ENCODE measurements at regions not wholly inside any gene's neighbourhood (a gene's known extent, or its start where the extent isn't known, plus 50 kb on each side); places are given as distances from the start of the nearest gene placed in this dataset.

- ATAC-seq: no peak
Observed at GRCh38 chr5:54851449-54851848, 133.9 kb downstream of the ESM1 start.

- ATAC-seq: no peak
Observed at GRCh38 chr5:54848581-54848980, 136.8 kb downstream of the ESM1 start.

- ATAC-seq: no peak
Observed at GRCh38 chr5:54845567-54845941, 139.8 kb downstream of the ESM1 start.

GRCh38 chr5:54844905-54845566, 140.4 kb downstream of the ESM1 start:
- no peak for ATAC-seq

- ATAC-seq: no peak
Observed at GRCh38 chr5:54844266-54844665, 141.1 kb downstream of the ESM1 start.

GRCh38 chr5:54841481-54841880, 143.9 kb downstream of the ESM1 start:
- no peak for ATAC-seq

- no peak for ATAC-seq
Observed at GRCh38 chr5:54838843-54839242, 146.6 kb downstream of the ESM1 start.

- ATAC-seq: no peak
Observed at GRCh38 chr5:54837981-54838380, 147.4 kb downstream of the ESM1 start.

- ATAC-seq: no peak
Observed at GRCh38 chr5:54837093-54837492, 148.3 kb downstream of the ESM1 start.

GRCh38 chr5:54835647-54836046, 149.7 kb downstream of the ESM1 start:
- no peak for ATAC-seq

- no peak for ATAC-seq
Observed at GRCh38 chr5:54834121-54834842, 151.1 kb downstream of the ESM1 start.

- no peak for ATAC-seq
Observed at GRCh38 chr5:54833590-54833989, 151.8 kb downstream of the ESM1 start.

GRCh38 chr5:54832858-54833257, 152.5 kb downstream of the ESM1 start:
- ATAC-seq: peak in 1 of 2 donors; percentile 21

GRCh38 chr5:54832045-54832444, 153.3 kb downstream of the ESM1 start:
- ATAC-seq: no peak

GRCh38 chr5:54831233-54831632, 154.2 kb downstream of the ESM1 start:
- ATAC-seq: no peak

GRCh38 chr5:54829676-54830535, 155.5 kb downstream of the ESM1 start:
- no peak for ATAC-seq

- no peak for ATAC-seq
Observed at GRCh38 chr5:54829102-54829501, 156.3 kb downstream of the ESM1 start.

GRCh38 chr5:54828151-54828550, 157.2 kb downstream of the ESM1 start:
- no peak for ATAC-seq

GRCh38 chr5:54825005-54825404, 160.4 kb downstream of the ESM1 start:
- no peak for ATAC-seq

GRCh38 chr5:54823006-54823405, 162.4 kb downstream of the ESM1 start:
- ATAC-seq: no peak

GRCh38 chr5:54822324-54822687, 163.1 kb downstream of the ESM1 start:
- no peak for ATAC-seq

GRCh38 chr5:54821445-54822323, 163.7 kb downstream of the ESM1 start:
- ATAC-seq: no peak

All from activated CD4-positive, CD25-positive, alpha-beta regulatory T cell treated with anti-CD3 and anti-CD28 coated beads, Interleukin-2, amount 50 U/mL, for 24 hours (primary cell).